ENCODE measurements at regions not wholly inside any gene's neighbourhood (a gene's known extent, or its start where the extent isn't known, plus 50 kb on each side); places are given as distances from the start of the nearest gene placed in this dataset.

DNA sequence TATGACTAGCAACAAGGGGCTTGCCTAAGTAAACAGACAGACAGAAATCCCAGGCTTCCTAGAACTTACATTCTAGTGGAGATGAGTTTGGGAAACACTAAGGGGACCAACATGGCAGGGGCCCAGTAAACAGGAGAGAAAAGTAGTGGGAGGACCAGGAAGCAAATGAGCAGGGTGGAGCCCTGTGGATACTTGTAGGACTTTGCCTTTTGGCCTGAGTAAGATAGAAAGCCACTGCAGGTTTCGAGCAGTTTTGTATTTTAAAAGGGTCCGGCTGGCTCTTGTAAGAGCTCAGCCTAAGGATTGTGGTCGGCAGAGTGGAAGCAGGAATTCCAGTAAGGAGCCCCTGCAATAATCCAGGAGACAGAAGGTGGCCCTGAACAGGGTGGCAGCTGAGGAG is 125.5 kb downstream of the MAP3K7 start:
- ATAC-seq (no peak), DNase-seq (ENCODE audit: low spot score) (no peak)
- Histone ChIP-seq H3K4me3 (no peak overlapping the region), H2AFZ (0 out of 2 replicates have a peak overlapping the region, but pooled peaks have one; percentile 59), H3K9me2 (ENCODE audit: insufficient read depth) (no peaks in the 10 kb centered on the region), H3K79me2 (replicated peaks; ENCODE audit: insufficient read depth) (no peaks in the 10 kb centered on the region), H3K36me3 (ENCODE audit: insufficient read depth) (no peaks in the 10 kb centered on the region), H3F3A (replicated peaks; ENCODE audit: low read depth) (no peaks in the 10 kb centered on the region), H3K4me1 (ENCODE audit: insufficient read depth) (no peaks in the 10 kb centered on the region), H3K27ac (ENCODE audit: low read depth) (no peak overlapping the region), H3K4me2 (no peak overlapping the region), H3K27me3 (ENCODE audit: insufficient read depth) (no peaks in the 10 kb centered on the region), H4K20me1 (replicated peaks; ENCODE audit: insufficient read depth) (no peaks in the 10 kb centered on the region)
- H3K27ac Mint-ChIP-seq = no peak overlapping the region
- H3K27me3 Mint-ChIP-seq (ENCODE audit: insufficient read depth, low read depth, poor library complexity) = peaks cover 4% of the 10 kb centered on the region
- TF ChIP-seq ZNF114 (CRISPR knock-in tag; IDR thresholded peaks at IDR 0.05) (no peak), STAT1 (IDR thresholded peaks at IDR 0.05; ENCODE audit: unreplicated experiment) (no peak), EZH2phosphoT487 (IDR thresholded peaks at IDR 0.05; ENCODE audit: unreplicated experiment) (no peak), NANOG (IDR thresholded peaks at IDR 0.05; ENCODE audit: borderline replicate concordance) (no peak), ZNF331 (CRISPR knock-in tag; IDR thresholded peaks at IDR 0.05; ENCODE audit: low read depth) (no peak), JUNB (IDR thresholded peaks at IDR 0.05; ENCODE audit: unreplicated experiment) (no peak), POLR2AphosphoS5 (IDR thresholded peaks at IDR 0.05; ENCODE audit: low read depth) (no peak), CREB1 (CRISPR knock-in tag; IDR thresholded peaks at IDR 0.05; ENCODE audit: low read depth) (no peak), EZH2 (IDR thresholded peaks at IDR 0.05; ENCODE audit: low read depth, unreplicated experiment) (no peak)
- TF ChIP-seq, protein P1, sequence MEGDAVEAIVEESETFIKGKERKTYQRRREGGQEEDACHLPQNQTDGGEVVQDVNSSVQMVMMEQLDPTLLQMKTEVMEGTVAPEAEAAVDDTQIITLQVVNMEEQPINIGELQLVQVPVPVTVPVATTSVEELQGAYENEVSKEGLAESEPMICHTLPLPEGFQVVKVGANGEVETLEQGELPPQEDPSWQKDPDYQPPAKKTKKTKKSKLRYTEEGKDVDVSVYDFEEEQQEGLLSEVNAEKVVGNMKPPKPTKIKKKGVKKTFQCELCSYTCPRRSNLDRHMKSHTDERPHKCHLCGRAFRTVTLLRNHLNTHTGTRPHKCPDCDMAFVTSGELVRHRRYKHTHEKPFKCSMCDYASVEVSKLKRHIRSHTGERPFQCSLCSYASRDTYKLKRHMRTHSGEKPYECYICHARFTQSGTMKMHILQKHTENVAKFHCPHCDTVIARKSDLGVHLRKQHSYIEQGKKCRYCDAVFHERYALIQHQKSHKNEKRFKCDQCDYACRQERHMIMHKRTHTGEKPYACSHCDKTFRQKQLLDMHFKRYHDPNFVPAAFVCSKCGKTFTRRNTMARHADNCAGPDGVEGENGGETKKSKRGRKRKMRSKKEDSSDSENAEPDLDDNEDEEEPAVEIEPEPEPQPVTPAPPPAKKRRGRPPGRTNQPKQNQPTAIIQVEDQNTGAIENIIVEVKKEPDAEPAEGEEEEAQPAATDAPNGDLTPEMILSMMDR (conservative IDR thresholded peaks at IDR 0.05; ENCODE audit: low read depth in 2 of 2) = no peak
- TF ChIP-seq, protein P2, sequence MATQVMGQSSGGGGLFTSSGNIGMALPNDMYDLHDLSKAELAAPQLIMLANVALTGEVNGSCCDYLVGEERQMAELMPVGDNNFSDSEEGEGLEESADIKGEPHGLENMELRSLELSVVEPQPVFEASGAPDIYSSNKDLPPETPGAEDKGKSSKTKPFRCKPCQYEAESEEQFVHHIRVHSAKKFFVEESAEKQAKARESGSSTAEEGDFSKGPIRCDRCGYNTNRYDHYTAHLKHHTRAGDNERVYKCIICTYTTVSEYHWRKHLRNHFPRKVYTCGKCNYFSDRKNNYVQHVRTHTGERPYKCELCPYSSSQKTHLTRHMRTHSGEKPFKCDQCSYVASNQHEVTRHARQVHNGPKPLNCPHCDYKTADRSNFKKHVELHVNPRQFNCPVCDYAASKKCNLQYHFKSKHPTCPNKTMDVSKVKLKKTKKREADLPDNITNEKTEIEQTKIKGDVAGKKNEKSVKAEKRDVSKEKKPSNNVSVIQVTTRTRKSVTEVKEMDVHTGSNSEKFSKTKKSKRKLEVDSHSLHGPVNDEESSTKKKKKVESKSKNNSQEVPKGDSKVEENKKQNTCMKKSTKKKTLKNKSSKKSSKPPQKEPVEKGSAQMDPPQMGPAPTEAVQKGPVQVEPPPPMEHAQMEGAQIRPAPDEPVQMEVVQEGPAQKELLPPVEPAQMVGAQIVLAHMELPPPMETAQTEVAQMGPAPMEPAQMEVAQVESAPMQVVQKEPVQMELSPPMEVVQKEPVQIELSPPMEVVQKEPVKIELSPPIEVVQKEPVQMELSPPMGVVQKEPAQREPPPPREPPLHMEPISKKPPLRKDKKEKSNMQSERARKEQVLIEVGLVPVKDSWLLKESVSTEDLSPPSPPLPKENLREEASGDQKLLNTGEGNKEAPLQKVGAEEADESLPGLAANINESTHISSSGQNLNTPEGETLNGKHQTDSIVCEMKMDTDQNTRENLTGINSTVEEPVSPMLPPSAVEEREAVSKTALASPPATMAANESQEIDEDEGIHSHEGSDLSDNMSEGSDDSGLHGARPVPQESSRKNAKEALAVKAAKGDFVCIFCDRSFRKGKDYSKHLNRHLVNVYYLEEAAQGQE (IDR thresholded peaks at IDR 0.05; ENCODE audit: unreplicated experiment) = no peak
- TF ChIP-seq, protein P3, sequence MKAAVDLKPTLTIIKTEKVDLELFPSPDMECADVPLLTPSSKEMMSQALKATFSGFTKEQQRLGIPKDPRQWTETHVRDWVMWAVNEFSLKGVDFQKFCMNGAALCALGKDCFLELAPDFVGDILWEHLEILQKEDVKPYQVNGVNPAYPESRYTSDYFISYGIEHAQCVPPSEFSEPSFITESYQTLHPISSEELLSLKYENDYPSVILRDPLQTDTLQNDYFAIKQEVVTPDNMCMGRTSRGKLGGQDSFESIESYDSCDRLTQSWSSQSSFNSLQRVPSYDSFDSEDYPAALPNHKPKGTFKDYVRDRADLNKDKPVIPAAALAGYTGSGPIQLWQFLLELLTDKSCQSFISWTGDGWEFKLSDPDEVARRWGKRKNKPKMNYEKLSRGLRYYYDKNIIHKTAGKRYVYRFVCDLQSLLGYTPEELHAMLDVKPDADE (IDR thresholded peaks at IDR 0.05) = no peak
- TF ChIP-seq, protein P4, sequence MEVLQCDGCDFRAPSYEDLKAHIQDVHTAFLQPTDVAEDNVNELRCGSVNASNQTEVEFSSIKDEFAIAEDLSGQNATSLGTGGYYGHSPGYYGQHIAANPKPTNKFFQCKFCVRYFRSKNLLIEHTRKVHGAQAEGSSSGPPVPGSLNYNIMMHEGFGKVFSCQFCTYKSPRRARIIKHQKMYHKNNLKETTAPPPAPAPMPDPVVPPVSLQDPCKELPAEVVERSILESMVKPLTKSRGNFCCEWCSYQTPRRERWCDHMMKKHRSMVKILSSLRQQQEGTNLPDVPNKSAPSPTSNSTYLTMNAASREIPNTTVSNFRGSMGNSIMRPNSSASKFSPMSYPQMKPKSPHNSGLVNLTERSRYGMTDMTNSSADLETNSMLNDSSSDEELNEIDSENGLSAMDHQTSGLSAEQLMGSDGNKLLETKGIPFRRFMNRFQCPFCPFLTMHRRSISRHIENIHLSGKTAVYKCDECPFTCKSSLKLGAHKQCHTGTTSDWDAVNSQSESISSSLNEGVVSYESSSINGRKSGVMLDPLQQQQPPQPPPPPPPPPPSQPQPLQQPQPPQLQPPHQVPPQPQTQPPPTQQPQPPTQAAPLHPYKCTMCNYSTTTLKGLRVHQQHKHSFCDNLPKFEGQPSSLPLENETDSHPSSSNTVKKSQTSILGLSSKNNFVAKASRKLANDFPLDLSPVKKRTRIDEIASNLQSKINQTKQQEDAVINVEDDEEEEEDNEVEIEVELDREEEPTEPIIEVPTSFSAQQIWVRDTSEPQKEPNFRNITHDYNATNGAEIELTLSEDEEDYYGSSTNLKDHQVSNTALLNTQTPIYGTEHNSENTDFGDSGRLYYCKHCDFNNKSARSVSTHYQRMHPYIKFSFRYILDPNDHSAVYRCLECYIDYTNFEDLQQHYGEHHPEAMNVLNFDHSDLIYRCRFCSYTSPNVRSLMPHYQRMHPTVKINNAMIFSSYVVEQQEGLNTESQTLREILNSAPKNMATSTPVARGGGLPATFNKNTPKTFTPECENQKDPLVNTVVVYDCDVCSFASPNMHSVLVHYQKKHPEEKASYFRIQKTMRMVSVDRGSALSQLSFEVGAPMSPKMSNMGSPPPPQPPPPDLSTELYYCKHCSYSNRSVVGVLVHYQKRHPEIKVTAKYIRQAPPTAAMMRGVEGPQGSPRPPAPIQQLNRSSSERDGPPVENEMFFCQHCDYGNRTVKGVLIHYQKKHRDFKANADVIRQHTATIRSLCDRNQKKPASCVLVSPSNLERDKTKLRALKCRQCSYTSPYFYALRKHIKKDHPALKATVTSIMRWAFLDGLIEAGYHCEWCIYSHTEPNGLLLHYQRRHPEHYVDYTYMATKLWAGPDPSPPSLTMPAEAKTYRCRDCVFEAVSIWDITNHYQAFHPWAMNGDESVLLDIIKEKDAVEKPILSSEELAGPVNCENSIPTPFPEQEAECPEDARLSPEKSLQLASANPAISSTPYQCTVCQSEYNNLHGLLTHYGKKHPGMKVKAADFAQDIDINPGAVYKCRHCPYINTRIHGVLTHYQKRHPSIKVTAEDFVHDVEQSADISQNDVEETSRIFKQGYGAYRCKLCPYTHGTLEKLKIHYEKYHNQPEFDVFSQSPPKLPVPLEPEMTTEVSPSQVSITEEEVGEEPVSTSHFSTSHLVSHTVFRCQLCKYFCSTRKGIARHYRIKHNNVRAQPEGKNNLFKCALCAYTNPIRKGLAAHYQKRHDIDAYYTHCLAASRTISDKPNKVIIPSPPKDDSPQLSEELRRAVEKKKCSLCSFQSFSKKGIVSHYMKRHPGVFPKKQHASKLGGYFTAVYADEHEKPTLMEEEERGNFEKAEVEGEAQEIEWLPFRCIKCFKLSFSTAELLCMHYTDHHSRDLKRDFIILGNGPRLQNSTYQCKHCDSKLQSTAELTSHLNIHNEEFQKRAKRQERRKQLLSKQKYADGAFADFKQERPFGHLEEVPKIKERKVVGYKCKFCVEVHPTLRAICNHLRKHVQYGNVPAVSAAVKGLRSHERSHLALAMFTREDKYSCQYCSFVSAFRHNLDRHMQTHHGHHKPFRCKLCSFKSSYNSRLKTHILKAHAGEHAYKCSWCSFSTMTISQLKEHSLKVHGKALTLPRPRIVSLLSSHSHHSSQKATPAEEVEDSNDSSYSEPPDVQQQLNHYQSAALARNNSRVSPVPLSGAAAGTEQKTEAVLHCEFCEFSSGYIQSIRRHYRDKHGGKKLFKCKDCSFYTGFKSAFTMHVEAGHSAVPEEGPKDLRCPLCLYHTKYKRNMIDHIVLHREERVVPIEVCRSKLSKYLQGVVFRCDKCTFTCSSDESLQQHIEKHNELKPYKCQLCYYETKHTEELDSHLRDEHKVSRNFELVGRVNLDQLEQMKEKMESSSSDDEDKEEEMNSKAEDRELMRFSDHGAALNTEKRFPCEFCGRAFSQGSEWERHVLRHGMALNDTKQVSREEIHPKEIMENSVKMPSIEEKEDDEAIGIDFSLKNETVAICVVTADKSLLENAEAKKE (CRISPR knock-in tag; IDR thresholded peaks at IDR 0.05) = no peak
- H3K36me3 Mint-ChIP-seq (ENCODE audit: low read depth) = no peaks in the 10 kb centered on the region
- H3K9me3 Mint-ChIP-seq = peaks cover 8% of the 10 kb centered on the region; the same call in 2 of the 3 replicates
- H3K4me1 Mint-ChIP-seq = no peaks in the 10 kb centered on the region
- H3K4me3 Mint-ChIP-seq = no peak overlapping the region
